ENCODE measurements at regions not wholly inside any gene's neighbourhood (a gene's known extent, or its start where the extent isn't known, plus 50 kb on each side); places are given as distances from the start of the nearest gene placed in this dataset.

GRCh38 chr1:25042331-25043227, 112.5 kb upstream of the RUNX3 start:
- no peak for DNase-seq (ENCODE audit: insufficient read length, low spot score)
- no peak for FAIRE-seq

GRCh38 chr1:25041916-25042315, 111.8 kb upstream of the RUNX3 start:
- FAIRE-seq (no peak), DNase-seq (ENCODE audit: insufficient read length, low spot score) (no peak)

GRCh38 chr1:25040122-25040685, 110.1 kb upstream of the RUNX3 start:
- no peak for FAIRE-seq
- DNase-seq (ENCODE audit: insufficient read length, low spot score) = no peak

- DNase-seq (ENCODE audit: insufficient read length, low spot score) (peak; percentile 15), FAIRE-seq (no peak)
Measured at GRCh38 chr1:25039229-25039628, 109.2 kb upstream of the RUNX3 start.

- FAIRE-seq = no peak
Measured at GRCh38 chr1:25038699-25039098, 108.6 kb upstream of the RUNX3 start.

GRCh38 chr1:25037174-25038074, 107.3 kb upstream of the RUNX3 start:
- no peak for FAIRE-seq
- DNase-seq (ENCODE audit: insufficient read length, low spot score) = peak; percentile 53

More at GRCh38 chr1:25038699-25039098, 108.6 kb upstream of the RUNX3 start:
- DNase-seq (ENCODE audit: insufficient read length, low spot score) = no peak

GRCh38 chr1:25036117-25036546, 106.1 kb upstream of the RUNX3 start:
- DNase-seq (ENCODE audit: insufficient read length, low spot score) (no peak), FAIRE-seq (peak; percentile 84)

- FAIRE-seq (no peak), DNase-seq (ENCODE audit: insufficient read length, low spot score) (no peak)
Measured at GRCh38 chr1:25035523-25036116, 105.5 kb upstream of the RUNX3 start.

- FAIRE-seq = no peak
- DNase-seq (ENCODE audit: insufficient read length, low spot score) = no peak
Measured at GRCh38 chr1:25034736-25035522, 104.9 kb upstream of the RUNX3 start.

GRCh38 chr1:25033828-25034705, 104.0 kb upstream of the RUNX3 start:
- FAIRE-seq (no peak), DNase-seq (ENCODE audit: insufficient read length, low spot score) (no peak)

- FAIRE-seq (no peak), DNase-seq (ENCODE audit: insufficient read length, low spot score) (no peak)
Measured at GRCh38 chr1:25033030-25033827, 103.2 kb upstream of the RUNX3 start.

GRCh38 chr1:25031966-25032667, 102.0 kb upstream of the RUNX3 start:
- no peak for FAIRE-seq

GRCh38 chr1:25031601-25031965, 101.5 kb upstream of the RUNX3 start:
- FAIRE-seq (no peak), DNase-seq (ENCODE audit: insufficient read length, low spot score) (no peak)

More at GRCh38 chr1:25031966-25032667, 102.0 kb upstream of the RUNX3 start:
- no peak for DNase-seq (ENCODE audit: insufficient read length, low spot score)

GRCh38 chr1:25030674-25031589, 100.9 kb upstream of the RUNX3 start:
- DNase-seq (ENCODE audit: insufficient read length, low spot score) (no peak), FAIRE-seq (no peak)

- DNase-seq (ENCODE audit: insufficient read length, low spot score) (no peak), FAIRE-seq (no peak)
Measured at GRCh38 chr1:25030012-25030411, 99.9 kb upstream of the RUNX3 start.

GRCh38 chr1:25028907-25029599, 99.0 kb upstream of the RUNX3 start:
- DNase-seq (ENCODE audit: insufficient read length, low spot score) (no peak), FAIRE-seq (no peak)

Measured in HTR-8/SVneo (cell line).